ENCODE measurements at regions not wholly inside any gene's neighbourhood (a gene's known extent, or its start where the extent isn't known, plus 50 kb on each side); places are given as distances from the start of the nearest gene placed in this dataset.

- Histone ChIP-seq H3K4me3 (ENCODE audit: low read length) (no peak overlapping the region), H3K4me1 (ENCODE audit: low read length) (peaks cover 8% of the 10 kb centered on the region), H2AFZ (ENCODE audit: low read length) (no peak overlapping the region), H3K27ac (ENCODE audit: low read length) (no peak overlapping the region), H3K9ac (ENCODE audit: low read length) (no peak overlapping the region), H3K4me2 (ENCODE audit: low read depth, low read length, poor library complexity, severe bottlenecking) (no peak overlapping the region), H4K20me1 (ENCODE audit: insufficient read depth, low read depth, low read length) (no peaks in the 10 kb centered on the region), H3K36me3 (ENCODE audit: insufficient read depth, low read length) (no peaks in the 10 kb centered on the region), H3K27me3 (ENCODE audit: low read length) (no peaks in the 10 kb centered on the region; the same call in 1 of the 2 replicates), H3K9me2 (replicated peaks; ENCODE audit: insufficient read depth, low read length) (no peaks in the 10 kb centered on the region), H3K9me3 (ENCODE audit: low read length) (no peaks in the 10 kb centered on the region), H3K79me2 (ENCODE audit: low read length) (no peaks in the 10 kb centered on the region)
- no peak for DNase-seq
Observed at GRCh38 chr3:16720367-16720940, 115.2 kb upstream of the DAZL start.

- Histone ChIP-seq H3K27ac (ENCODE audit: low read length) (no peak overlapping the region), H4K20me1 (ENCODE audit: insufficient read depth, low read depth, low read length) (no peaks in the 10 kb centered on the region), H3K4me3 (ENCODE audit: low read length) (no peak overlapping the region), H3K4me1 (ENCODE audit: low read length) (no peaks in the 10 kb centered on the region), H3K79me2 (ENCODE audit: low read length) (no peaks in the 10 kb centered on the region), H3K9me2 (replicated peaks; ENCODE audit: insufficient read depth, low read length) (no peaks in the 10 kb centered on the region), H2AFZ (ENCODE audit: low read length) (no peak overlapping the region), H3K9me3 (ENCODE audit: low read length) (no peaks in the 10 kb centered on the region; the same call in 1 of the 2 replicates), H3K9ac (ENCODE audit: low read length) (no peak overlapping the region), H3K36me3 (ENCODE audit: insufficient read depth, low read length) (no peaks in the 10 kb centered on the region), H3K27me3 (ENCODE audit: low read length) (no peaks in the 10 kb centered on the region; the same call in 1 of the 2 replicates), H3K4me2 (ENCODE audit: low read depth, low read length, poor library complexity, severe bottlenecking) (no peak overlapping the region)
- DNase-seq: no peak
Observed at GRCh38 chr3:16721494-16721893, 116.3 kb upstream of the DAZL start.

GRCh38 chr3:16723978-16724377 lies 118.8 kb upstream of the DAZL start:
- no peak overlapping the region for H3K27ac ChIP-seq (ENCODE audit: low read length)
- H4K20me1 ChIP-seq (ENCODE audit: insufficient read depth, low read depth, low read length): no peaks in the 10 kb centered on the region
- no peak overlapping the region for H3K9ac ChIP-seq (ENCODE audit: low read length)
- DNase-seq: peak; percentile 70
- no peak overlapping the region for H3K4me2 ChIP-seq (ENCODE audit: low read depth, low read length, poor library complexity, severe bottlenecking)
- H3K4me3 ChIP-seq (ENCODE audit: low read length): no peak overlapping the region
- no peaks in the 10 kb centered on the region for H3K79me2 ChIP-seq (ENCODE audit: low read length)
- no peaks in the 10 kb centered on the region for H3K9me2 ChIP-seq (replicated peaks; ENCODE audit: insufficient read depth, low read length)
- H3K9me3 ChIP-seq (ENCODE audit: low read length): no peaks in the 10 kb centered on the region; the same call in 1 of the 2 replicates
- no peaks in the 10 kb centered on the region; the same call in 1 of the 2 replicates for H3K27me3 ChIP-seq (ENCODE audit: low read length)
- no peaks in the 10 kb centered on the region for H3K4me1 ChIP-seq (ENCODE audit: low read length)
- H2AFZ ChIP-seq (ENCODE audit: low read length): no peak overlapping the region
- no peaks in the 10 kb centered on the region for H3K36me3 ChIP-seq (ENCODE audit: insufficient read depth, low read length)

GRCh38 chr3:16724487-16724886 lies 119.3 kb upstream of the DAZL start:
- H3K36me3 ChIP-seq (ENCODE audit: insufficient read depth, low read length): no peaks in the 10 kb centered on the region
- no peaks in the 10 kb centered on the region; the same call in 1 of the 2 replicates for H3K9me3 ChIP-seq (ENCODE audit: low read length)
- H3K79me2 ChIP-seq (ENCODE audit: low read length): no peaks in the 10 kb centered on the region
- H2AFZ ChIP-seq (ENCODE audit: low read length): no peak overlapping the region
- no peaks in the 10 kb centered on the region for H3K9me2 ChIP-seq (replicated peaks; ENCODE audit: insufficient read depth, low read length)
- DNase-seq: no peak
- H3K27me3 ChIP-seq (ENCODE audit: low read length): no peaks in the 10 kb centered on the region; the same call in 1 of the 2 replicates
- no peak overlapping the region for H3K4me2 ChIP-seq (ENCODE audit: low read depth, low read length, poor library complexity, severe bottlenecking)
- H3K4me3 ChIP-seq (ENCODE audit: low read length): no peak overlapping the region
- no peaks in the 10 kb centered on the region for H3K4me1 ChIP-seq (ENCODE audit: low read length)
- H3K9ac ChIP-seq (ENCODE audit: low read length): no peak overlapping the region
- no peak overlapping the region for H3K27ac ChIP-seq (ENCODE audit: low read length)
- no peaks in the 10 kb centered on the region for H4K20me1 ChIP-seq (ENCODE audit: insufficient read depth, low read depth, low read length)

GRCh38 chr3:16725972-16726371 lies 120.7 kb upstream of the DAZL start:
- no peaks in the 10 kb centered on the region for H4K20me1 ChIP-seq (ENCODE audit: insufficient read depth, low read depth, low read length)
- H2AFZ ChIP-seq (ENCODE audit: low read length): no peak overlapping the region
- no peaks in the 10 kb centered on the region for H3K4me1 ChIP-seq (ENCODE audit: low read length)
- no peaks in the 10 kb centered on the region; the same call in 1 of the 2 replicates for H3K27me3 ChIP-seq (ENCODE audit: low read length)
- no peak overlapping the region for H3K4me3 ChIP-seq (ENCODE audit: low read length)
- no peak overlapping the region for H3K4me2 ChIP-seq (ENCODE audit: low read depth, low read length, poor library complexity, severe bottlenecking)
- H3K27ac ChIP-seq (ENCODE audit: low read length): no peak overlapping the region
- H3K36me3 ChIP-seq (ENCODE audit: insufficient read depth, low read length): no peaks in the 10 kb centered on the region
- no peak overlapping the region for H3K9ac ChIP-seq (ENCODE audit: low read length)
- DNase-seq: no peak
- H3K79me2 ChIP-seq (ENCODE audit: low read length): no peaks in the 10 kb centered on the region
- H3K9me2 ChIP-seq (replicated peaks; ENCODE audit: insufficient read depth, low read length): no peaks in the 10 kb centered on the region
- H3K9me3 ChIP-seq (ENCODE audit: low read length): no peaks in the 10 kb centered on the region; the same call in 1 of the 2 replicates

- no peak overlapping the region for H2AFZ ChIP-seq (ENCODE audit: low read length)
- H3K36me3 ChIP-seq (ENCODE audit: insufficient read depth, low read length): no peaks in the 10 kb centered on the region
- no peak overlapping the region for H3K27ac ChIP-seq (ENCODE audit: low read length)
- H3K27me3 ChIP-seq (ENCODE audit: low read length): no peaks in the 10 kb centered on the region; the same call in 1 of the 2 replicates
- no peaks in the 10 kb centered on the region; the same call in 1 of the 2 replicates for H3K9me3 ChIP-seq (ENCODE audit: low read length)
- no peaks in the 10 kb centered on the region for H3K9me2 ChIP-seq (replicated peaks; ENCODE audit: insufficient read depth, low read length)
- H3K4me3 ChIP-seq (ENCODE audit: low read length): no peak overlapping the region
- H3K4me1 ChIP-seq (ENCODE audit: low read length): no peaks in the 10 kb centered on the region
- H3K9ac ChIP-seq (ENCODE audit: low read length): no peak overlapping the region
- no peak overlapping the region for H3K4me2 ChIP-seq (ENCODE audit: low read depth, low read length, poor library complexity, severe bottlenecking)
- DNase-seq: no peak
- H4K20me1 ChIP-seq (ENCODE audit: insufficient read depth, low read depth, low read length): no peaks in the 10 kb centered on the region
- H3K79me2 ChIP-seq (ENCODE audit: low read length): no peaks in the 10 kb centered on the region
Observed at GRCh38 chr3:16728770-16729745, 123.8 kb upstream of the DAZL start.

- Histone ChIP-seq H3K9ac (ENCODE audit: low read length) (no peak overlapping the region), H3K79me2 (ENCODE audit: low read length) (no peaks in the 10 kb centered on the region), H3K27me3 (ENCODE audit: low read length) (peaks cover 2% of the 10 kb centered on the region; the same call in 1 of the 2 replicates), H3K36me3 (ENCODE audit: insufficient read depth, low read length) (no peaks in the 10 kb centered on the region), H3K9me3 (ENCODE audit: low read length) (no peaks in the 10 kb centered on the region), H3K4me2 (ENCODE audit: low read depth, low read length, poor library complexity, severe bottlenecking) (no peak overlapping the region), H3K9me2 (replicated peaks; ENCODE audit: insufficient read depth, low read length) (no peaks in the 10 kb centered on the region), H4K20me1 (ENCODE audit: insufficient read depth, low read depth, low read length) (no peaks in the 10 kb centered on the region), H3K4me1 (ENCODE audit: low read length) (no peaks in the 10 kb centered on the region), H3K4me3 (ENCODE audit: low read length) (no peak overlapping the region), H2AFZ (ENCODE audit: low read length) (no peak overlapping the region), H3K27ac (ENCODE audit: low read length) (no peak overlapping the region)
- no peak for DNase-seq
Observed at GRCh38 chr3:16738451-16738850, 133.2 kb upstream of the DAZL start.

GRCh38 chr3:16739541-16740105 lies 134.4 kb upstream of the DAZL start:
- no peak overlapping the region for H3K4me2 ChIP-seq (ENCODE audit: low read depth, low read length, poor library complexity, severe bottlenecking)
- no peaks in the 10 kb centered on the region for H3K9me2 ChIP-seq (replicated peaks; ENCODE audit: insufficient read depth, low read length)
- H2AFZ ChIP-seq (ENCODE audit: low read length): no peak overlapping the region
- H3K36me3 ChIP-seq (ENCODE audit: insufficient read depth, low read length): no peaks in the 10 kb centered on the region
- H3K79me2 ChIP-seq (ENCODE audit: low read length): no peaks in the 10 kb centered on the region
- no peaks in the 10 kb centered on the region for H3K9me3 ChIP-seq (ENCODE audit: low read length)
- peaks cover 2% of the 10 kb centered on the region; the same call in 1 of the 2 replicates for H3K27me3 ChIP-seq (ENCODE audit: low read length)
- no peak overlapping the region for H3K9ac ChIP-seq (ENCODE audit: low read length)
- no peak overlapping the region for H3K27ac ChIP-seq (ENCODE audit: low read length)
- no peaks in the 10 kb centered on the region for H3K4me1 ChIP-seq (ENCODE audit: low read length)
- DNase-seq: no peak
- H3K4me3 ChIP-seq (ENCODE audit: low read length): no peak overlapping the region
- no peaks in the 10 kb centered on the region for H4K20me1 ChIP-seq (ENCODE audit: insufficient read depth, low read depth, low read length)

All from Karpas-422 (cell line).